HG02973 (cell line): ENCODE measurements at regions not wholly inside any gene's neighbourhood (a gene's known extent, or its start where the extent isn't known, plus 50 kb on each side); places are given as distances from the start of the nearest gene placed in this dataset.
"Not testable (repeated sequence)": the region's sequence is repeated elsewhere in the genome, so short reads cannot be mapped to it uniquely, and the experiment has no call there.

ENCODE experiments used
- ATAC-seq: cut with Tn5 transposase; IDR thresholded peaks from one replicate; pipeline ENCODE4 v1.9.1; 2021; ENCODE audit warnings: moderate library complexity; ENCODE audit not compliant: unreplicated experiment

DNA sequence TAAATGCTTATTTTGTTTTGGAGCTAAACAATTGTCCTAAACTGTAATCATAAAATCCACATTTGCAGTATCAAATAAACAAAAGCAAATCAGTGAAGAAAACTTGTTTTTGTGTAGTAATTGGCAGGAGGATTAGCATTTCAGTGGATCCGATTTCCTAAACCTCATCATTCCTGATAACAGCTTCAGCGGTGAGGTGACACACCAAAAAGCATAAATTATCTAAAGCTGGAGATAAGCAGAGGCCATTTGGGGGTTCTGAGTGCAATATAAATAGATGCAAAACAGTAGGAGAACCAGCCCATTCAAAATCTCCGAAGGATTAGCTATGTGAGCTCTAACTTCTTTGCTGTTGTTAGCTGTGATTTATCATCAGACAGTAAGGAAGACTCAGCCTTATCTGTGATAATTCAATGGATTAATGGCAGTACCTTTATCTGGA lies 235.8 kb downstream of the EPHA7 start:
- no peak for ATAC-seq

- ATAC-seq, result no peak
These were observed 236.3 kb downstream of the EPHA7 start for GRCh38 chr6:93182938-93183479.

DNA sequence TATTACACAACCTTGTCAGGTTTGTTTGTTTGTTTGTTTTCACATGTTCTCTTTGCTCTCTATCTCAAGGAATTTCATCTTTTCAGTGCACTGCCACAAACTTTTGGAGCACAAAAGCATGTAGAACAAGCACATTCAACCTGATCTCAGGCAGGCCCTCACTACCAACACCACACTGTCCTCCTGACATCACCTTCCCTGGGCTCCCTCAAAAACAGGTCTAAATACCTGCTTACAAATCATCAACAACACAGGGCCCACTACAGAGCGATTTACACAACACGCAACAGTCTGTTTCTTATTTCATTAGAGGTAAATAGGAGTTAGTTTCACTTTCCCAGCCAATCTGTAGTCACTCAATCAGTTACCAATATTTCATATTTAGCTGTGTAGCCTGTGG lies 241.4 kb downstream of the EPHA7 start:
- no peak for ATAC-seq

DNA sequence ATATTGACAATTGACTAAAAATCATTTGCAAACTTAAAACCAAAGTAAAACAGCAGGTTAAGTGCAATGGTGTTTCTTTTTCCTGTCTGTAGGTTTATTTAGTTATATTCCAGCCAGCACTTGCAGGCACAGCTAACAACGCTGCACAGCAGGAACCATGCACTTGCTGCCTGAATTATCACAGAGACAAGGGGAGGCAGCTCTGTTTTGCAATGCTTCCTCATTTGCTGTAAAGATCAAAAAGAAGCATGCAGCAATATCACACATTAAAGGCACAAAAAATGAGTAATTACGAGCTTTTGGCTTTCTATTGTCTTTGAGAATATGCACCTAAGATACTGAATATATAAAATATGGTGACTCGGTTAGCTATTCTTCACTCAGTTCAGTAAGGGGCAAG lies 241.9 kb downstream of the EPHA7 start:
- no peak for ATAC-seq

GRCh38 chr6:93176070-93176469 lies 243.3 kb downstream of the EPHA7 start:
- peak; percentile 88 for ATAC-seq

DNA sequence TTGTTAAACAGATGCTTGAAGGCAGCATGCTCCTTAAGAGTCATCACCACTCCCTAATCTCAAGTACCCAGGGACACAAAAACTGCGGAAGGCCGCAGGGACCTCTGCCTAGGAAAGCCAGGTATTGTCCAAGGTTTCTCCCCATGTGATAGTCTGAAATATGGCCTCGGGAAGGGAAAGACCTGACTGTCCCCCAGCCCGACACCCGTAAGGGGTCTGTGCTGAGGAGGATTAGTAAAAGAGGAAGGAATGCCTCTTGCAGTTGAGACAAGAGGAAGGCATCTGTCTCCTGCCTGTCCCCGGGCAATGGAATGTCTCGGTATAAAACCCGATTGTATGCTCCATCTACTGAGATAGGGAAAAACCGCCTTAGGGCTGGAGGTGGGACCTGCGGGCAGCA lies 245.8 kb downstream of the EPHA7 start:
- ATAC-seq, result not testable (repeated sequence)

GRCh38 chr6:93165850-93166430 lies 253.4 kb downstream of the EPHA7 start:
- ATAC-seq, result no peak

DNA sequence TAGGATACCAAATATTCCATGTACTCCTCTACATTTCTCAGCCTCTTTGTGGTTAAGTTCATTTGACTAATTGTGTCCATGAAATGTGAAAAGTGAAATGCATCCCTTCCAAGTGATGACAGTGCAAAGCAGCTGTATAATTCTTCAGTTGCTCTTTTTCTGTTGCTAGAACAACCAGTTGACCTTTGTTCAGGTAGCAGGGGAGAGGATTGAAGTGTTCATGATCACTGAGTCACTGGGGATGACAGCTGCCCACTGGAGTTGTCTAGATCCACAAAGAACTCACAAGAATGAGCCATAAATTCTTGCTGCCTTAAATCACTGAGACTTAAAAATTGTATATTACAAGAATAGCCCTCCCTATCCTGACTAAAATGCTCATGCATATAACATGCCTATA lies 254.6 kb downstream of the EPHA7 start:
- no peak for ATAC-seq

DNA sequence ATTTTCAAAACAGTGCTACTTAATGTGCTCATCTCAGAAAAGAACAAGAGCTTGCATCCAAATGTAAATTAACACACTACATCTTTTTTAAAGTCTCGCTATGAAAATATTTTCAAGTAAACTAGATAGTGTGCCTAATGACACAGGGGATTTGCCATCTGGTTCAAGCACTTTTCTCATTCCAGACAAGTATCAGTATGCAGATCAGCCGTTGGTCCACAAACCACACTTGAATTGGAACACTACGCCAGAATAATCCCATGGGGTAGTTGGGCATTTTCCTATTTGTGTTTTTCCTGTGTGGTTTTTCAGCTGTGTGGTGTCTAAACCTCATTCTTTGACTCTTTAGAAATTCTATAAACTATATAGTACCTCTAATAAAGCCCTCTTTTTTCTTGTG lies 256.2 kb downstream of the EPHA7 start:
- no peak for ATAC-seq

DNA sequence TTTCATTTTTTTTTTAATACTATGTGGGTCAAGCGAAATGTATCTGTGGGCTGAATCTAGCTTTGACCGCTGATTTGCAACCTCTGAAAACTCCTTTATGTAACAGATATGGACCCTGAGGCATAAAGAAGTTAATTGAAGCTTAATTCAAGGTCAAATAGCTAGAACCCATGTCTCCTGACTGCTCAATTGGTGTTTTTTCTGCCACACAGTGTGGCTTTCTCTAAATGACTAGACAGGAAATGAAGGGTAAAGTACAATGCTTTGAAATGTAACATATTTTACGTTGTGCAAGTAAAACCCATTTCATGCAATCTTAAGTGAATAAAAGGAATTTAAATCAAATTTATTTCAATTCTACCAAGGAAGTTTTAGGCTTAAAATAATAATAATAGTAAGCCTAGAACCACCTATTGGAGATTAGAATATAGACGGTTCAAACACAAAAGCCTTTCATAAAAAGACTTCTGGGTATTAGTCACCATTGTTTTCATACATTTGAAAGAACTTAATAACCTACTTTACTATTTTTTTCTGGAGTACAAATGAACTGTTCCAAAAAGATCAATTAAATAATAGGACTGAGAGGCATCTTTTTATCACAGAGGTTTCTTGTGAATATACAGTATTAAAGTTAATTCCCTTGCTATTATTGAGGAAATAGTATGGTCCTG lies 279.8 kb downstream of the EPHA7 start:
- peak; percentile 72 for ATAC-seq

DNA sequence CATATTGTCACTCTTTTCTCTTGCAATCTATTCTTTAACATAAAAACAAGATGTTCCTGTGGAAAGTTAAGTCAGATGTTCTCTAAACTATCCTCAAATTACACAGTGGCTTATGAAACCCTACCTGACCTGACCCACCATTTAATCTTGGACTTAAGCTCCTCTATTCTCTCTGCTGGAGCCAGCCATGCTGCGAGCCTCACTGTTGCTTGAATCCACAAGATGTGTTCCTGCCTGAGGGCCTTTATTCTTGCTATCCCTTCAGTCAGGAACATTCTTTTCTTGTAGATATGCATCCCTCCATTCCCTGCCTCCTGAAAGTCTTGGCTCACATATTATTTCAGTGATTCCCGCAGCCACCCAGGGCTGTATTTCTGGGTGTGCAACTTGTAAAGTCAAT lies 283.2 kb downstream of the EPHA7 start:
- ATAC-seq, result no peak

GRCh38 chr6:93124006-93124632 lies 295.2 kb downstream of the EPHA7 start:
- ATAC-seq, result no peak

GRCh38 chr6:93123585-93123984 lies 295.8 kb downstream of the EPHA7 start:
- no peak for ATAC-seq

DNA sequence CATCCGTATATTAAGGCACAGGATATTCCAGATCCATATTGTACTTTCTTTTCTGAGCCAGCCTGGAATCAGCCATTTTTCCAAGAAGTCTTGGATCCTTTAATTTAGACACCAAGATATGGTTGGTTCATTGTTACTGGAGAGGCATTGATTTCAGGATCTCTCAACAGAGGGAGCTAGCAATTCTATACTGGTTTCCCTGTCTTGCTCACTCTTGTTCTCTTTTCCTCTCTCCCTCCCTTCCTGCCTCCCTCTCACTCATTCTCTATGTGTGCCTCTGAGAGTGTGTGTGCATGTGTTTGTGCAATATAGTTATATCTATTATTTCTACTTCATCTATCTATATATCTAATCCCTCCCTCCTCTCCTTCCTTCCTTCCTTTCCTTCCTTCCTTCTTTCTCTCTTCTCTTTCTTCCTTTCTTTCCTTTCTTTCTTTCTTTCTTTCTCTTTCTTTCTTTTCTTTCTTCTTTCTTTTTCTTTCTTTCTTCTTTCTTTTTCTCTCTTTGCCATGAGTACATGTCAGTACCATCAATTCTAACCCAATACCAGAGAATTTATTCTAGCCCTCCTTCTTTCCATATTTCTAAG lies 299.1 kb downstream of the EPHA7 start:
- no peak for ATAC-seq

- ATAC-seq, result no peak
These were observed 313.5 kb downstream of the EPHA7 start for GRCh38 chr6:93105907-93106306.

DNA sequence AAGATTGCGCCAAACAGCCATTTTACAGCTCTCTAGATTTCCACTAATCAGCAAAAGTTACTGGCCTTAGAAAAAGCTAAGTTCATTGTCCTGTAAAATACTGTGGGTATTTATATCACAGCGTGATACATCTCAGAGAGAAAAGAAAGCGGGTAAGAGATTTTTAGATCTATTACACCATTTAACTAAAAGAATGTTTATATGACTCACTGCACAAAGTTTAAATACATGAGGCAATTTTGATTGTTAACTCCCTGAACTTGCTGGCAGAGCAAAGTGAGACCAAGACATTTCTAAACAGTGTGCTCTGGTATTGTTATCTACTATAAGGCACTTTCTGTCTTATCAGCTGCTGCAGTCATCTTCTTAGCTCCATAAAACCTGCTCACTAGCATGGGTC lies 314.3 kb downstream of the EPHA7 start:
- ATAC-seq, result no peak

DNA sequence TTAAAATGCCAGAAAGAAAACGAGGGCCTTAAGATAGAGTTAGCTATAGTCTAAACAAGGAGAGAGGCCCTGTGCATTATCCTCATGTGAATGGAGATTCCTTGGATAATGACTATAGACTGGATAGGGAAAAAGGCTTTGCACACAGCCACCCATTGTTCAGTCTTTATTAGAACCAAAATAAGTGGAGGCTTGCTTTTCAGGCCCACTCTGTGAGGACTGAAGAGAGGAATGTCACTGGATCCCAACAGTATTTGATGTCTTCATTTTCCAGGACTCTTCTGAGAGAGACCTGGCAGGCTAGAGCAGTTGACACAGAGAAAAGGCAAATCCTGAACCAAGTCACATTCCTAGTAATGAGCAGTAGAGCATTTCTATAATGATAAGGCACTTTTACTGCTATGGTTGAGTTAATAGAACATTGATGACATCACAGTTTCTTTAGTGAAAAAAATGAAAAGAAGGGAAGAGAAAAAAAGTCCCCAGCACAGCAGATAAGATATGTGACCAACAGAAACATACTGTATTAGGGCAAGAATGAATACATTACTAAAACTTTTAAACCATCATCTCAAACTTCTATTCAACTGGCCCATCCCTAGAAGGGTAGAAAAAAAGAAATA lies 315.1 kb downstream of the EPHA7 start:
- ATAC-seq, result no peak

- ATAC-seq, result no peak
These were observed 330.5 kb downstream of the EPHA7 start for GRCh38 chr6:93088621-93089501.

DNA sequence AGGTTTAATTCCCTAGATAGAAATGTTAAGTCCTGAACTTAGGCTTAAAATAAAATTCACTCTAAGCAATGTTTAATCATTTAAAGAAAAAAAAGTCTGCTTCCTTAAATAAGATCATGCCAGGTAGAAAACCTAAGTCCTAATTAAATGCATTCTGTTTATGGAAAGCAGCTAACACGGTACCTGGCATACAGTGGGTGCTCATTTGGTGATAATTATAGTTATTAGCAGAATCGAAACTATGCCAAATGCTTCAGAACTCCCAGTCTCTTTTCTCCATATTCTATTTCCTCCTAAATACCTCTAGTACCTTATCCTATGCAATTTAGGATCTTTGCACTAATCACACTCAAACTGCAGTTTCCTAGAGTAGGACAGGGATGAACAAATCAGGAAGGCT lies 331.8 kb downstream of the EPHA7 start:
- no peak for ATAC-seq

DNA sequence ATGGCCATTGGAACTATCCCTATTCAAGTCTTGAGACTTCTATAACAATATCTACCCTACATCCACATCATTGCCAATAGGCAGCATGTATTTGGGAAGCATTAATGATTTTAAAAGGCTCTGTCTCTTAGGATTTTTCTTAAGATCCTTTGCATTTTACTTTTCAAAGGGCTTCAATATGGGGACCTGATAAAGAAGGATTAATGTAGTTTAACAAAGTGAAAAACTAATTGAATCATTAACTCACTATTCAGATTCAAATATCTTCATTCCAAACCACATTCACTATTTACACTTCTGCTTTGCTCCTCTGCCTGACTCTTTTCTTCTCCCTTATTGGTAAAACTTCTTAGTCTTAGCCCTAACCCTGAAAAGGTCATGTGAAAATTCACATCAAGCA lies 333.0 kb downstream of the EPHA7 start:
- no peak for ATAC-seq
